ENCODE measurements at regions not wholly inside any gene's neighbourhood (a gene's known extent, or its start where the extent isn't known, plus 50 kb on each side); places are given as distances from the start of the nearest gene placed in this dataset.

- no peaks in the 10 kb centered on the region for H3K36me3 ChIP-seq (ENCODE audit: insufficient read depth, low read length)
- intact Hi-C loops (cut with DNase I, micrococcal nuclease): no loop called here
- H3K9me3 ChIP-seq (ENCODE audit: control insufficient read depth in 1 of 2, insufficient read depth in 1 of 2, low read length in 2 of 2): peaks cover 0 to 11% of the 10 kb centered on the region in 2 experiments
- no peak for ATAC-seq (ENCODE audit: poor library complexity)
- no peaks in the 10 kb centered on the region for H3K36me3 Mint-ChIP-seq (ENCODE audit: low read depth)
- TF ChIP-seq, protein P1, sequence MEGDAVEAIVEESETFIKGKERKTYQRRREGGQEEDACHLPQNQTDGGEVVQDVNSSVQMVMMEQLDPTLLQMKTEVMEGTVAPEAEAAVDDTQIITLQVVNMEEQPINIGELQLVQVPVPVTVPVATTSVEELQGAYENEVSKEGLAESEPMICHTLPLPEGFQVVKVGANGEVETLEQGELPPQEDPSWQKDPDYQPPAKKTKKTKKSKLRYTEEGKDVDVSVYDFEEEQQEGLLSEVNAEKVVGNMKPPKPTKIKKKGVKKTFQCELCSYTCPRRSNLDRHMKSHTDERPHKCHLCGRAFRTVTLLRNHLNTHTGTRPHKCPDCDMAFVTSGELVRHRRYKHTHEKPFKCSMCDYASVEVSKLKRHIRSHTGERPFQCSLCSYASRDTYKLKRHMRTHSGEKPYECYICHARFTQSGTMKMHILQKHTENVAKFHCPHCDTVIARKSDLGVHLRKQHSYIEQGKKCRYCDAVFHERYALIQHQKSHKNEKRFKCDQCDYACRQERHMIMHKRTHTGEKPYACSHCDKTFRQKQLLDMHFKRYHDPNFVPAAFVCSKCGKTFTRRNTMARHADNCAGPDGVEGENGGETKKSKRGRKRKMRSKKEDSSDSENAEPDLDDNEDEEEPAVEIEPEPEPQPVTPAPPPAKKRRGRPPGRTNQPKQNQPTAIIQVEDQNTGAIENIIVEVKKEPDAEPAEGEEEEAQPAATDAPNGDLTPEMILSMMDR (IDR thresholded peaks at IDR 0.05): no peak
- peaks cover 16% of the 10 kb centered on the region for H3K27me3 Mint-ChIP-seq
- no peak for DNase-seq
- CTCF ChIA-PET: no interaction called here
- H3K4me3 ChIP-seq (ENCODE audit: low read length): no peak overlapping the region
- POLR2A ChIA-PET: no interaction called here
- no peak overlapping the region for H3K27ac Mint-ChIP-seq
- H3K27me3 ChIP-seq (ENCODE audit: control insufficient read depth in 1 of 2, insufficient read depth in 2 of 2, low read length in 2 of 2): peaks cover 0 to 3% of the 10 kb centered on the region in 2 experiments
- H3K9me3 Mint-ChIP-seq: no peaks in the 10 kb centered on the region
- H3K27ac ChIP-seq (ENCODE audit: low read depth in 1 of 2, low read length in 2 of 2): no peak overlapping the region
- peaks cover 5% of the 10 kb centered on the region for H3K4me1 Mint-ChIP-seq (ENCODE audit: low read depth)
- no peak overlapping the region for H3K4me3 Mint-ChIP-seq
- H3K4me1 ChIP-seq (ENCODE audit: insufficient read depth, low read length): no peaks in the 10 kb centered on the region
These were observed 177.0 kb downstream of the FGF18 start for GRCh38 chr5:171596391-171596878.

DNA sequence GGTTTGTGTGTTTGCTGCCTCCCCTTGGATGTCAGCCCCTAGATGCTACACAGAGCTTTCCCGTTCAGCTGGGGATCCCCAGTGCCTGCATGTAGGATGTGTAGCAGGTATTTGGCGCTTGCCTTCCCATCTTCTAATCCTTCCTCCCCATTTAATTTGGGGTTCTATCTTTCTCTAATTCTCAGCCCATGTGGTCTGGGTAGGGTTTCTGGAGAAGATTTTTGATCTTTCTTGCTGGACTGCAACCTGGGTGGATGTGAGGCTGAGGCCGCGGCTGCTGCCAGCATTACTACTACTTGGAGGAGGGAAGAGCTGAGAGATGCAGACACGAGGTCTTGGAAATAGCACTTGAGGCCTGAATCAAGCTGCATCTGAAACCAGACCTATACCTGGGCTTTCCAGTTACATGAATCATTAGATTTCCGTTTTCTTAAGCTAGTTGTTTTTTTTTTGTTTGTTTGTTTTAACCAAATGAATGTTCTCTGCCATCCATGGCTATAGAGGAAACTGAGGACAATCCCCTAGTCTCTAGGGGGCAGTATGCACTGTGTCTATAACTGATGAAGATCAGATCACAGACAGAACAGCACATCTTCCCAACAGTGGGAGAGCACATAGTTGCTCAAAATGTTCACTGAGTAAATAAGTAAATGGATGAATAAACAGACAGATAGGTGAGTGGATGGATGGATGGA is 178.6 kb downstream of the FGF18 start:
- Mint-ChIP-seq H3K27me3 (peaks cover 16% of the 10 kb centered on the region), H3K4me3 (no peak overlapping the region), H3K9me3 (no peaks in the 10 kb centered on the region), H3K27ac (no peak overlapping the region), H3K4me1 (ENCODE audit: low read depth) (peaks cover 5% of the 10 kb centered on the region), H3K36me3 (ENCODE audit: low read depth) (no peaks in the 10 kb centered on the region)
- DNase-seq: no peak
- Histone ChIP-seq H3K4me1 (ENCODE audit: insufficient read depth, low read length) (no peaks in the 10 kb centered on the region), H3K9me3 (ENCODE audit: control insufficient read depth in 1 of 2, insufficient read depth in 1 of 2, low read length in 2 of 2) (peaks cover 0 to 11% of the 10 kb centered on the region in 2 experiments), H3K4me3 (ENCODE audit: low read length) (no peak overlapping the region), H3K27ac (ENCODE audit: low read depth in 1 of 2, low read length in 2 of 2) (no peak overlapping the region), H3K36me3 (ENCODE audit: insufficient read depth, low read length) (no peaks in the 10 kb centered on the region), H3K27me3 (ENCODE audit: control insufficient read depth in 1 of 2, insufficient read depth in 2 of 2, low read length in 2 of 2) (peaks cover 0 to 3% of the 10 kb centered on the region in 2 experiments)
- TF ChIP-seq, protein P1 (IDR thresholded peaks at IDR 0.05): no peak
- ChIA-PET CTCF (no interaction called here), POLR2A (no interaction called here)
- ATAC-seq (ENCODE audit: poor library complexity): no peak
- intact Hi-C loops (cut with DNase I, micrococcal nuclease): no loop called here

- H3K36me3 Mint-ChIP-seq (ENCODE audit: low read depth): no peaks in the 10 kb centered on the region
- peaks cover 5% of the 10 kb centered on the region for H3K4me1 Mint-ChIP-seq (ENCODE audit: low read depth)
- no peak for DNase-seq
- intact Hi-C loops (cut with DNase I, micrococcal nuclease): no loop called here
- peaks cover 16% of the 10 kb centered on the region for H3K27me3 Mint-ChIP-seq
- TF ChIP-seq, protein P1 (IDR thresholded peaks at IDR 0.05): no peak
- Histone ChIP-seq H3K27me3 (ENCODE audit: control insufficient read depth in 1 of 2, insufficient read depth in 2 of 2, low read length in 2 of 2) (peaks cover 0 to under 1% of the 10 kb centered on the region in 2 experiments), H3K4me1 (ENCODE audit: insufficient read depth, low read length) (no peaks in the 10 kb centered on the region), H3K27ac (ENCODE audit: low read depth in 1 of 2, low read length in 2 of 2) (no peak overlapping the region), H3K9me3 (ENCODE audit: control insufficient read depth in 1 of 2, insufficient read depth in 1 of 2, low read length in 2 of 2) (peaks cover 0 to 11% of the 10 kb centered on the region in 2 experiments), H3K4me3 (ENCODE audit: low read length) (no peak overlapping the region), H3K36me3 (ENCODE audit: insufficient read depth, low read length) (no peaks in the 10 kb centered on the region)
- H3K27ac Mint-ChIP-seq: no peak overlapping the region
- POLR2A ChIA-PET: no interaction called here
- no peak overlapping the region for H3K4me3 Mint-ChIP-seq
- ATAC-seq (ENCODE audit: poor library complexity): no peak
- H3K9me3 Mint-ChIP-seq: no peaks in the 10 kb centered on the region
- CTCF ChIA-PET: no interaction called here
These were observed 179.2 kb downstream of the FGF18 start for GRCh38 chr5:171598641-171599152.

Data from CD4-positive, alpha-beta T cell (primary cell).